GM12878 (cell line): ENCODE measurements at regions not wholly inside any gene's neighbourhood (a gene's known extent, or its start where the extent isn't known, plus 50 kb on each side); places are given as distances from the start of the nearest gene placed in this dataset.

ENCODE experiments used
- ATAC-seq: fragments of 200-7000 bp; cut with Tn5 transposase; 3 replicates; pipeline ENCODE4 v1.9.1; 2020; ENCODE audit warnings: mild to moderate bottlenecking, moderate library complexity
- BruUV-seq: library from RNA; stranded (reverse); fragments of 400-500 nt; replicated peaks from 2 replicates; lab custom pipeline; 2021; lab: Mats Ljungman, UMichigan
- CTCF ChIA-PET: fragments of 300-600 bp; sonication (Branson Sonifier 250); formaldehyde crosslinking; extraction: SDS; loops from one replicate; lab custom pipeline; 2021; ENCODE audit warnings: inconsistent platforms; lab: Yijun Ruan, JAX
- POLR2A ChIA-PET: fragments of 350-600 bp; formaldehyde crosslinking; extraction: SDS; loops from one replicate; lab custom pipeline; 2021; ENCODE audit warnings: inconsistent platforms; lab: Charles Lee
- RAD21 ChIA-PET: fragments of 300-600 bp; sonication (Branson Sonifier 250); formaldehyde crosslinking; loops from one replicate; lab custom pipeline; 2023; ENCODE audit warnings: antibody characterized with exemption; ENCODE audit not compliant: unreplicated experiment; lab: Charles Lee
- SMC1A ChIA-PET: fragments of 300-600 bp; sonication (Branson Sonifier 250); formaldehyde crosslinking; loops from one replicate; lab custom pipeline; 2023; ENCODE audit not compliant: unreplicated experiment, uncharacterized antibody; lab: Charles Lee
- DNase-seq: peaks from one replicate; pipeline ENCODE4 v3.0.0-alpha.2; 2011; ENCODE audit warnings: low read depth, low spot score
- FAIRE-seq: peaks from 3 replicates; lab custom pipeline; 2011; peaks lifted over from hg19 to GRCh38; lab: Jason Lieb, UNC
- H2AFZ ChIP-seq: 2 replicates; pipeline ENCODE4 v1.6.0; 2011; ENCODE audit warnings: low read depth, low read length, control low read depth; ENCODE audit not compliant: control insufficient read depth
- H3K27ac ChIP-seq: 2 replicates; pipeline ENCODE4 v1.5.1; 2011; ENCODE audit warnings: control low read depth; ENCODE audit not compliant: control insufficient read depth, insufficient read depth
- H3K27me3 ChIP-seq, 2 experiments: replicated peaks in 1 of 2; 2 replicates each; pipeline versions ENCODE4 v1.6.0 to v1.6.1; 2011; ENCODE audit warnings: low read length in 1 of 2; ENCODE audit not compliant: control insufficient read depth in 2 of 2, insufficient read depth in 2 of 2
- H3K36me3 ChIP-seq, 2 experiments: 2 replicates each; pipeline ENCODE4 v1.5.1; 2011; ENCODE audit warnings: low read length in 1 of 2; ENCODE audit not compliant: control insufficient read depth in 2 of 2, insufficient read depth in 2 of 2
- H3K4me1 ChIP-seq: 2 replicates; pipeline ENCODE4 v1.6.1; 2011; ENCODE audit warnings: mild to moderate bottlenecking, low read length, moderate library complexity, mixed read lengths; ENCODE audit not compliant: control insufficient read depth, insufficient read depth
- H3K4me2 ChIP-seq: 2 replicates; pipeline ENCODE4 v1.6.0; 2011; ENCODE audit warnings: control low read depth; ENCODE audit not compliant: control insufficient read depth, insufficient read depth
- H3K4me3 ChIP-seq: fragments of 200-600 bp; sonication (generic); 2 replicates; pipeline ENCODE4 v1.5.1; 2016
- H3K79me2 ChIP-seq: 2 replicates; pipeline ENCODE4 v1.6.0; 2011; ENCODE audit warnings: low read length; ENCODE audit not compliant: control insufficient read depth, insufficient read depth
- H3K9ac ChIP-seq: 2 replicates; pipeline ENCODE4 v1.8.0; 2011; ENCODE audit warnings: low read length, control low read depth, mixed read lengths; ENCODE audit not compliant: control insufficient read depth, insufficient read depth
- H3K9me3 ChIP-seq: replicated peaks from 3 replicates; pipeline ENCODE4 v1.5.1; 2011; ENCODE audit warnings: mild to moderate bottlenecking, low read length; ENCODE audit not compliant: control insufficient read depth, insufficient read depth
- H4K20me1 ChIP-seq: 2 replicates; pipeline ENCODE4 v1.6.0; 2011; ENCODE audit not compliant: control insufficient read depth, insufficient read depth
- BCLAF1 ChIP-seq: fragments of 450-650 bp; IDR thresholded peaks from 2 replicates; pipeline ENCODE4 v1.6.1; 2017; ENCODE audit warnings: antibody characterized with exemption, mild to moderate bottlenecking, moderate library complexity
- CEBPZ ChIP-seq: fragments of 150-350 bp; IDR thresholded peaks from 2 replicates; pipeline ENCODE4 v1.6.1; 2016; ENCODE audit warnings: low read depth, low read length
- CREM ChIP-seq: IDR thresholded peaks from 2 replicates; pipeline ENCODE4 v1.6.1; 2014; ENCODE audit warnings: antibody characterized with exemption, low read depth
- FOXM1 ChIP-seq: IDR thresholded peaks from 2 replicates; pipeline ENCODE4 v1.6.1; 2012; ENCODE audit warnings: low read depth, mild to moderate bottlenecking, inconsistent platforms, low read length, moderate library complexity
- MYC ChIP-seq: IDR thresholded peaks from 2 replicates; pipeline ENCODE4 v1.6.1; 2011; ENCODE audit warnings: mild to moderate bottlenecking, low read length, moderate library complexity, inconsistent platforms; ENCODE audit not compliant: insufficient read depth, insufficient replicate concordance, insufficient read length, severe bottlenecking
- SPI1 ChIP-seq: IDR thresholded peaks from 2 replicates; pipeline ENCODE4 v1.6.1; 2011; ENCODE audit warnings: low read depth, mild to moderate bottlenecking, low read length, moderate library complexity, borderline replicate concordance; ENCODE audit not compliant: insufficient read depth
- ZNF217 ChIP-seq: fragments of 450-650 bp; IDR thresholded peaks from 2 replicates; pipeline ENCODE4 v1.6.1; 2017; ENCODE audit warnings: antibody characterized with exemption, mild to moderate bottlenecking
- ZNF274 ChIP-seq: IDR thresholded peaks from one replicate; pipeline ENCODE4 v1.8.0; 2011; ENCODE audit not compliant: insufficient read length, insufficient read depth
- ZNF592 ChIP-seq: fragments of 450-650 bp; IDR thresholded peaks from 2 replicates; pipeline ENCODE4 v1.6.1; 2017; ENCODE audit warnings: mild to moderate bottlenecking, moderate library complexity
- WGBS: methylation state at CpG from one replicate; pipeline ENCODE4 v1.1.6; 2016; ENCODE audit warnings: low lambda C conversion rate; ENCODE audit not compliant: insufficient replicate concordance, insufficient coverage; ENCODE audit errors: missing lambda C conversion rate; 5-methylcytosine and 5-hydroxymethylcytosine counted together
- in situ Hi-C: fragments of 300-500 bp; cut with MboI; formaldehyde crosslinking; loops from 9 replicates; pipeline ENCODE4 v1.14.3; 2018; ENCODE audit warnings: mixed read lengths
- intact Hi-C: fragments of 100-400 bp; cut with micrococcal nuclease; formaldehyde crosslinking; loops from one replicate; pipeline ENCODE4 v1.14.2; 2022; ENCODE audit not compliant: unreplicated experiment
- TF ChIP-seq, protein P1 (sequence below): fragments of 450-650 bp; IDR thresholded peaks from 2 replicates; pipeline ENCODE4 v1.6.1; 2014; ENCODE audit warnings: mild to moderate bottlenecking

DNA sequence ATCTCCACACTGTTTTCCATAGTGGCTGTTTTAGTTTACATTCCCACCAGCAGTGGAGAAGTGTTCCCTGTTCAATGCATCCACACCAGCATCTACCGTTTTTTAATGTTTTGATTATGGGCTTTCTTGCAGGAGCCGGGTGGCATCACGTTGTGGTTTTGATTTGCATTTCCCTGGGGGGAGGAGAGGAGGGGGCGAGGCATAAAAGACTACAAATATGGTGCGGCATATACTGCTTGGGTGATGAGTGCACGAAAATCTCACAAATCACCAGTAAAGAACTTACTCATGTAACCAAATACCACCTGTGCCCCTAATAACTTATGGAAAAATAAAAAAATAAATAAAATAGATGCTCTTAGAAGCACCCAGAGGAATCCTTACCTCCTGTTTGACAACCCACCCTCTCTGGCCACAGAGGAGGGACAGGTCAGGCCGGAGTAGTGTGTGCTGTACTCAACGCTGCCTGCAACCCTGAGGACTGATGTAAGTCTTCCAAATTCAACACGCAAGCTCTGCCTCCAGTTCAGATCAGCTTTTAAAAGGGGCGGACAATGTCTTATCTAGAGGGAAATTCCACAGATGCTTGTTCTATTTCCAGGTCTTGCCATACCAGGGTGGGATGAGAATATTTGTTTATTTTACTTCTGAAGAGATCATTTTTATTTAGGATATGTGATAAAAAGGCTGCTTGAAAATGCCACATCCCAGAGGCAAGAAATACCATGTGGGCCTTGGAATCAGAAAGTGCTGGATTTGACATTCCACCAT, 329.6 kb upstream of the B3GAT1 start:
- Histone ChIP-seq H3K9me3 (no peaks in the 10 kb centered on the region), H3K4me3 (no peak overlapping the region), H3K27me3 (no peaks in the 10 kb centered on the region; a peak in 1 of 4 replicates), H4K20me1 (no peaks in the 10 kb centered on the region), H3K4me1 (no peaks in the 10 kb centered on the region)
- no peak for FAIRE-seq
- WGBS: 4% methylated on average over 10 of the region's 10 CpGs
- no peak for ATAC-seq
- DNase-seq: no peak
- SMC1A ChIA-PET: no interaction called here
- no TSS peak for BruUV-seq
- POLR2A ChIA-PET: no interaction called here
- intact Hi-C loops: no loop called here
- in situ Hi-C loops: no loop called here
- TF ChIP-seq ZNF217: no peak
- no peak for TF ChIP-seq SPI1
- TF ChIP-seq CREM: no peak
- TF ChIP-seq ZNF274: no peak
- TF ChIP-seq MYC: no peak
- no peak for TF ChIP-seq ZNF592
- TF ChIP-seq, protein P1, sequence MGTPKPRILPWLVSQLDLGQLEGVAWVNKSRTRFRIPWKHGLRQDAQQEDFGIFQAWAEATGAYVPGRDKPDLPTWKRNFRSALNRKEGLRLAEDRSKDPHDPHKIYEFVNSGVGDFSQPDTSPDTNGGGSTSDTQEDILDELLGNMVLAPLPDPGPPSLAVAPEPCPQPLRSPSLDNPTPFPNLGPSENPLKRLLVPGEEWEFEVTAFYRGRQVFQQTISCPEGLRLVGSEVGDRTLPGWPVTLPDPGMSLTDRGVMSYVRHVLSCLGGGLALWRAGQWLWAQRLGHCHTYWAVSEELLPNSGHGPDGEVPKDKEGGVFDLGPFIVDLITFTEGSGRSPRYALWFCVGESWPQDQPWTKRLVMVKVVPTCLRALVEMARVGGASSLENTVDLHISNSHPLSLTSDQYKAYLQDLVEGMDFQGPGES: no peak
- no peak for TF ChIP-seq FOXM1
- no peak for TF ChIP-seq BCLAF1
- TF ChIP-seq CEBPZ: no peak
- TF ChIP-seq, all 136 proteins: peak for 0
- H3K4me2 ChIP-seq: no peak overlapping the region
- no peaks in the 10 kb centered on the region for H3K36me3 ChIP-seq
- no peaks in the 10 kb centered on the region for H3K79me2 ChIP-seq
- no peak overlapping the region for H3K27ac ChIP-seq
- CTCF ChIA-PET: interaction anchor here (0.5 kb wide), 1 partner anchor 127 kb away, joined by 3 read pairs; no protein-coding TSS in a partner anchor
- H3K9ac ChIP-seq: no peak overlapping the region
- H2AFZ ChIP-seq: no peak overlapping the region
- RAD21 ChIA-PET: no interaction called here
